SH-SY5Y (cell line): ENCODE measurements at regions not wholly inside any gene's neighbourhood (a gene's known extent, or its start where the extent isn't known, plus 50 kb on each side); places are given as distances from the start of the nearest gene placed in this dataset.

Experiments
- GATA2 ChIP-seq: IDR thresholded peaks from 2 replicates; pipeline ENCODE4 v1.6.1; 2011; ENCODE audit warnings: mild to moderate bottlenecking, low read depth, low read length
- GATA3 ChIP-seq: IDR thresholded peaks from 2 replicates; pipeline ENCODE4 v1.6.1; 2011; ENCODE audit warnings: low read depth, mild to moderate bottlenecking, low read length, moderate library complexity

GRCh38 chr10:128643658-128644057, 517.4 kb upstream of the MKI67 start:
- TF ChIP-seq GATA3, result no peak
- TF ChIP-seq GATA2, result no peak
